ENCODE measurements at regions not wholly inside any gene's neighbourhood (a gene's known extent, or its start where the extent isn't known, plus 50 kb on each side); places are given as distances from the start of the nearest gene placed in this dataset.

DNA sequence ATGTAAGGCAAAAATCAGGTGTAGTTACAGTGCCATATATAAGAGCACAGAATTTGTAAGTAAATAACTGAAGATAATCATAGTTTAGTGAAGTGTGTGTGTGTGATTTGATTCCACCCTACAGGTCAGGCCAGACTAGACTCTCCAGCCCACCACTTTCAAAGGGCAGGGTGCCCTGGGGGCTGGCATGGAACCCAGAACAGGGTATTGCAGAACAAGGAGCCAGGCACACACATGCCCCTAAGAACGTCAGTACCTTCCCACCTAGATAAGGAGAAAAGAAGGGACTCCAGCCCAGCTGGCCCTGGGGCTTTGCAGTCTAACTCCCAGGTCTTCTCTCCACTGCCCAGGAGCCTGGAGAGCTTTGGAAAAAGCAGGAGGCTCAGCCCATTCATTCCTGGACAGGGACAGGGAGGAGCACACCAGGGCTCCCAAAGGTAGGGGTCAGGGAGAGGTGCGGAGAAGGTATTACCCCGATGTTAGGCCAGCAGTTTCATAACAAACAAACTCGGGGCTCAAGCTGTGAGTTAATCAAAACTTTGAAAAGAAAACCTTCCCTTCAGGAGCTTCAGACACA lies 149.7 kb upstream of the VANGL1 start:
- DNase-seq (ENCODE audit: low read depth) = no peak

DNA sequence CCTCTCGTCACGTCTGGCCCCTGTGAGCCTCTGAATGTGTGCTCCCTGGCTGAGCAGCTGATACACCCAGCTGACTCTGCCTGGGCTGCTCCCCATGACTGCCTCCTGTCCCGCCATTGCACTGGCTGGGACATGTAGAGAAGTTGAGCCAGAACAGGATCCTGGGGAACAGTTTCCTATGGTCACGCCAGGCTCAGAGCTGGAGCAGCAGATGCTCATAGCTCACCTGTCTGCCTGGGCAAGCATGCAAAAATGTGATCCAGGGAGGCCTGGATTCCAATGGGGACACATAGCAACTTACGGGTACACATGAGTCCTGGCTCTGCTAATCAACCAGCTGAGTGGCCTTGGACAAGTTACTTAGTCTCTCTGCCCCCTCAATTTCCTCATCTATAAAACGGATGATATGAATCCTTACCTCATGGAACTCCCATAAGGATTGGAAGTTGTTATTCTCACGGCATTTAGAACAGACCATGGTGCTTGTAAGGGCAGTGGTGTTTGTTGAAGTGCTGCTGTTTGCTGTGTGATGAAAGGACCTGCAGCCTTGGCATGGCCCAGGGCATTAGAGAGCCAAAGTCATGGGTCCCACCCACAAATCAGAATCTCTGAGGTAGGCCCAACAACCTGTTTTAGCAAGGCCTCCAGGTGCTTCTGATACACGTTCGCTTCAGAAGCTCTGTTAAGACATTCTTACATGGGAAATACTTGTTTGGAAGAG lies 150.3 kb upstream of the VANGL1 start:
- DNase-seq (ENCODE audit: low read depth) = no peak

DNA sequence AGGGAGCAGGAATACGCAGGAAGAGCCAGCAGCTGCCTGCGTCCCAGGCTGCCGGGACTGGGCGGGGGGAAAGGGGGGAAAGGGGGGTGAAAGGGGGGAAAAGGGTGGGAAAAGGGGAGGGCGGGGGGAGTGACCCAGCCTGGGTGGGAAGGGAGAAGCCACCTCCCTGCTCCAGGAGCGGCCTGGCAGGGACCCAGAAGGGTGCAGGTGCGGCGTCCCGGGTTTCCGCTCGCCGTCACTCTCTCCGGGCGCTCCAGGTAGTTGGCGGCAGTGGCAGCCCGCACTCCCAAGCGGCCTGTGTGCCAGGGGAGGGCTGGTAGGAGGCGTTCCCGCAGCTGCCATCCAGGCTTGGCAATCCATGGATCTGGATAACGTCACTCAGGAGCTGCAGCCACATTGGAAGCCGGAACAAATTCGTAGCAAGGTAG lies 141.0 kb upstream of the NGF start:
- no peak for DNase-seq (ENCODE audit: low read depth)

DNA sequence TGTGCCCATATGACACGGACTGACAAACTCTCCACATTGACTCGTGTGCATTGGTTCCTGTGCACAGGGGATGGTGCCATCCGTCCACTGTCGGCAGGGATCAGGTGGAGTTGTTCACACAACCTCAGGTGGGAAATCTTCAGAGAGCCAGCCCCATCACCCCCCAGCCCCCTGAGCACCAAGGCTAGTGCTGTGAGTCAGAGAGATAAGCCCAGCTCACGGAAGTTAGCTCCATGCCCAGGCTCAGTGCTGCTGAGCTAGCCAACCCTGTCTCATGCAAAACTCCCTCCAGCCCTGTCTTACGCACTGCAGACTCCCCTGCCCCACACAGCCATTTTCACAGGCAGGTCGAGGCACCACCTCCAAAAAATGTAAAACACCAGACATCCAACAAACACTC lies 139.0 kb upstream of the NGF start:
- no peak for DNase-seq (ENCODE audit: low read depth)

DNA sequence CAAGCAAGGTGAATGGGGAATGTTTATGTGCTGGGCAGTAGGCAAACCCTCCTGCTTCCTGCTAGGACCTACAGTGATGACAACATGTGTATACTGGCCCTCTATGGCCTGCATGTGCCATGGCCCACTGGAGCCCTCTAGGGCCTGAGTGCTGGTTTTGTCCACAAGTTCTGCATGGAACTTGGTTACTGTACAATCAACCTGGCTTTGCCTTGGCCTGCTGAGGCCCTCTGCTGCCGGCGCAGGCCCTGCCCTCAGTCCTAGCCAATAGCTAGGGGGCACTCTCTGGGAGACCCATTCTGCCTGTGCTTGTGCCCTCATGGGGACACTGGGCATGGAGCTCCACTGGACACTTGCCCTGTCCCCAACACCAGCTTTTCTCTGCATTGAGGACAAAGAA lies 138.6 kb upstream of the NGF start:
- DNase-seq (ENCODE audit: low read depth) = no peak

DNA sequence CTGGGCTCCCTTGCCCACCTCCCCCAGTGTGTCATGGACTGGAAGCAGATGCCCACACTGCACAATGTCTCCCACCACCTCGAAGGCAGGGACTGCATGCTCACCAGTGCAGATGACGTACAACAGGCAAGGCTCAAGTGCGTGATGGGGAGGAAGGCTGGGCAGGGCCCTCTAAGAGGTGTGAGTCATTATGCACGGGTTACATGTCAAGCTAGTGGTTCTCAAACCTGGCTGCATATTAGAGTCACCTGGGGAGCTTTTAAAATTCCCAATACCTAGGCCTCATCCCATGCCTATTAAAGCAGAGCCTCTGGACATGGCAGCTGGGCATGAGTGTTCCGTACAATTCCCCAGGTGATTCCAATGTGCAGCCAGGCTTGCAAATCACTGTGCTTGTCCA lies 137.9 kb upstream of the NGF start:
- DNase-seq (ENCODE audit: low read depth) = no peak

DNA sequence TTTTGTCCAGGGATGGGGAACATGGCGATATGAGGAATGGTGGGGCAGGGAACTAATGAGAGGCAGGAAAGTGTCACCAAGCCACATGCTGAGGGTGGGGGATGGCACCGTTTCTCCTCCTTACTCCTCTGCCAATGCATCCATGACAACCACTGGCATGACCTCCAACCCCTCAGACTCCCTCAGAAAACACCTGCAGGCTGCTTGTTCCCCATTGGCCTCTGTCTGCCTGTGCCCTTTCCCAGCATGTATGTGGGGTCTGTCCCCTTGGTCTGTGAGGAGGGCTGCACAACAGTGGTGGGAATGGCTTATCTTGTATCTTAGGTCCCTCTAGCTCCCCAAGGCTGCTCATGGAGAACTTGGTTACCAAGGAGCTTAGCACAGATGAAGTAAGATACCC lies 137.2 kb upstream of the NGF start:
- DNase-seq (ENCODE audit: low read depth) = no peak

DNA sequence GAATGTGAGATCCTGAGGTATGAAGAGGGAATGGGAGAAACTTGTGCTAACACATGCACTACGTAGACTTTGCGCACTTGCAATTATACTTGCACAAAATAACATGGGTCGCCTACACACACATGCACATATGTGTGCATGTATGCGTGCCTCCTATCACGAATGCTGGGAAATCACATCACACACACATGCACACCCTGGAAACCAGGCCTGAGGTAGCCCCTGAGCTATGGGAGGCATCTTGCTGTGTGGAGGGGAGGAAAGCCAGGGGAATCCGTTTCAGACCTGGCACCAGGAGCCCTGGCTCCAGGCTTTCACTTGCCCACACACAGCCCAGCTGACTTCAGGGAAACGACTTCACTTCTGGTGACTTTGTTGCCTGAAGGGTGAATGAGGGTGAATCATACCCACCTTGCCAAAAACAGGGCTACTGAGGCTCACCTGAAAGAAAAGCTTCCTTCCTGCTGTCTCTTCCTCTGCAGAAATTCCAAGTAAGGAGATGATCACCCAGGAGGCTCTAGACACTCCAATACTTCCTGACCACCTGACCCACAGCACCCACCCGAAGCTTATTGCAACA lies 136.0 kb upstream of the NGF start:
- no peak for DNase-seq (ENCODE audit: low read depth)

DNA sequence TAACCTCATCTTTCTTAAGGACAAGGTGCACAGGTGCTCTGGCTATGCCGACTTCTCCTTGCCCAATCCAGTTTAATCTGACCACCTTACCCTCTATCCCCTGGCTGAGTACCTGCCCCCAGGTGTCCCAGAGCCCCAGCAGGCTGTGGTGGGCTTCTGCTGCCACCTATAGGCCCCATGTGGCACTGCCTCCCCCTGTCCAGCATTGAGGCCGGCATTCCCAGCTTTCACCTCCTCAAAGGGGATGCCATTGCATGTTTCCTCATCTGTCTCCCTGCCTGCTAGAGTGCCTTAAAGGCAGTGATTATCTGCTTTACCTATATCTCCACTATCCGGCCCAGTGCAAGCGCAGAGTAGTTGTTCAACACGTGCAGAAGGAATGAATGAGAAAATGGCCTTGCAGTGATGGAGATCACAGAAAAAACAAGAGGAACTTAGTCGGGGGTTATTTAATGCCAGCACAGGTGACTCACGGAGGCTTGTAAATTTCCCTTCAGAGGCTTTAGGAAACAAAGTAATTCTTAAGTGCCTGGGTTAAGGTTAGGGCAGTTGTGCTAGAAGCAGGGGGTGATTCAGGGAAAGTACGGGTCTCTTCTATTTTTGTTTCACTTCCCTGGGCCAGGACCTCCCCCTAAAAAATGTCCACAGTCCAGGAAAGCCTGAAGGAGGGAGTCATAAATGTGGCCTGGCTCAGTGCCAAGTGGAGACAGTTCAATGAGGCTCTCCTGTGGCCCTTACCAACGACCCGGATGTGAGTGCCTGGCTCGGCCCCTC lies 131.8 kb upstream of the NGF start:
- DNase-seq (ENCODE audit: low read depth) = peak; percentile 3

DNA sequence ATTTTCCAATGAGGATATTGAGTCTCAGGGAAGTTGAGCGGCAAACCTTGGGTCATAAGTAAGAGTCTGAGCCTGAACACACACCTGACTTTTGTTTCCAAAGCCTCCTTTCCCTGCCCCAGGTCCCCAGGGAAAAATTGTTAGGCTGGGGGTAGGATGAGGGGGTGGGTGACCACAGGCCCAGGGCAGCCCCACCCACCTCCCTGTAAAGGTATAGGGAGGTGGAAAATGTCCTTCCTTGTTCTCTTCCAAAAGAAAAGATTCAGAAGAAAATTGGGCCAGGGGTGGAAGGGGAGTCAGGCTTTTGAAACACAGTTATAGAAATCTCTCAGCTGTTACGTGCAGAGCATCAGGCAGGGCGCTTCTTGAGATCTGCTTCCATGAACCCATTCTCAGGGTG lies 129.7 kb upstream of the NGF start:
- DNase-seq (ENCODE audit: low read depth) = no peak

DNA sequence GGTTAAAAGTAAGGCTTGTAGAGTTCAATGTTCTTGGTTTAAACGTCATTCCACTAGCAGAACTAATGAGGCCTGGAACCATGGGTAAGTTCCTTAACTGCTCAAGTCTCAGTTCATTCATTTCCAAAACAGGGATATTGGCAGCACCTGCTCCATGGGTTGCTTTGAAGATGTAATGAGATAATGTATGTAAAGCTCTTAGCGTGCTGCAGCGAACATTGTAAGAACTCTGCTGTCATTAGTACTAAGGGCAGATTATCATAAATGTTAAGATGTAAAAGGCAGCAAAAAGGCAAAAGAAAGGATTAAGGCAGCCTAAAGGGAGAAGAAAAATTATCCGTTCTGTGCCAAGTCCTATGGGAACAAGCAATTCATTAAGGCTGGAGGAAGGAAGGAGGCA lies 129.1 kb upstream of the NGF start:
- no peak for DNase-seq (ENCODE audit: low read depth)

DNA sequence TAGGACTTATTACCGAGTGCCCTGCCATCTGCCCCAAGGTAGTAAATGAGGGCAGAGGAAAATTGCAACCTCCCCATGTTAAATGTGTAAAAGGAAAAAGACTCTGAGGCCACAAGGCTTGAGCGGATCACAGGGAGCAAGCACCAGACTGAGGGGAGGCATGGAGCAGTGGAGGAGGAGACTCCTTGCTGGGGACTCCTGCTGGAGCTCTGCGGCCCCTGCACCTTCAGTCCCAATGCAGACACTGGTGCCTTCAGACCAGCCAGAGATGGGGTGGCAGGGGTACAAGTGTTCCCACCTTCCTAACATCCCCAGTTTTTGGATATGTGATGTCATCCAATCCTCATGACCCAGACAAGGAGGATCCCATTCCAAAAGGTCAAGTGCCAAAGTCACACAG lies 128.4 kb upstream of the NGF start:
- no peak for DNase-seq (ENCODE audit: low read depth)

DNA sequence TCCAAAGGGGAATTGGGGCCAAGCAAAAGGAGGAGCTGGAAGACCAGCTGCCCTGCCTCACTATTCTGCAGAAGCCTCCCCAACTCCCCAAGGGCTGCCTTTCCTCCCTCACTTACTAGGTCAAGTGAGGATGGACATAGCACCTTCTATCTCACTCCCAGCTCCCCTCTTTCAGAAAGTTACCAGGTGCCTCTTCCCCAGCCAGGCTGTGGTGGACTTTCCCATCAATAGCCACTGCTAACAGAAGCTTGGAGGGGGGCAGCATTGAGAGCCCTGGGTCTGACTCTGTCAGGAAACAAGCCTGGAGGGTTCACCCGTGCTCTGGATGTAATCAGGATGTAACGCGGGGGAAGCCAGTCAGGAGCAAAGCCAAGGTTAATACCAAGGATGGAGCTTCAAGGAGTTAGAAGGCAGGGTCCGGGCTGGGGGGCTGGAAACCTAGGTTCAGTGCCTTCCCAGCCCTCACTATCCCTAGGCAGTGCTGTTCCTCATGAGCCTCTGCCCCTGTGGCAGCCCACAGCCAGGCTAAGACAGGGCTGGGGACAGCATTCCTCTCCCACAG lies 127.8 kb upstream of the NGF start:
- no peak for DNase-seq (ENCODE audit: low read depth)

DNA sequence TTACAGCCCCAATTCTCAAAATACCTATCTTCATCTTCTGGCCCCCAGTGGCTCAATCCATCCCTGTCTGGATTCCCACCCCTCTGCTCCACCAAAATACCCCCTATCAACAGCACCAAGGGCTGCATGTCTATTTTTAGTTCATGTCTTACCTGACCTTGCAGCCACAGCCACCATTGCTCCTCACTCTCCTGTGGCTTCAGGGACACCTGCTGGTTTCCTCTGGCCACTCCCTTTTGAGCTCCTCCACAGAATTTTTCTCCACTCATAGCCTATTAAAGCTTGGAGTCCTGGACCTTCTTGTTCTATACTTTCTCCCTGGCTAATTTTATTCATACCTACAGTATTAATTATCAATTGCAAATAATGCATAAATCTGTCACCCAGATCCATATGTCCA lies 125.3 kb upstream of the NGF start:
- DNase-seq (ENCODE audit: low read depth) = no peak

DNA sequence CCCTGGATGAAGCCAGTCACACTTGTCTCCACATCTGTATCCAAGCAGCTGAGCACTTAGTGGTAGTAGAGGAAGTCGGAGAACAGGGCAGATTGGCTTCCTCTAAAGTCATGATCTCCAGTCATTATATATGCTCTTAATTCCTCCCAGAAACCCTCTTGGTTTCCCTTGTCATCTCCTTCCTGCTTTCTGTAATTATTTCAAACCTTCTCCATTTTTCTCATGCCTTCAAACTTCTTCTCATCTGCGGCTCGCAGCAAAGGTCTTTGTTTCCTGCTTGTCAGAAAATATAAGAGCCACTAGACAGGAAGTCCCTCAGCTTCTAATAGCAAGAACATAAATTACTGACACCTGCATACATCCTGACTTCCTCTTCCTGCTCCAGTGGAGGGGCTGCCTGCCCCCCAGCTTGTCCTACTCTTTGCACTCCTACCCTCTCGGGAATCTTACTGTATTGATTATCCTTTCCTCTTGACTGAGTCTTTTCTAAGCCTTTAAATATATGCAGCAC lies 124.6 kb upstream of the NGF start:
- no peak for DNase-seq (ENCODE audit: low read depth)

DNA sequence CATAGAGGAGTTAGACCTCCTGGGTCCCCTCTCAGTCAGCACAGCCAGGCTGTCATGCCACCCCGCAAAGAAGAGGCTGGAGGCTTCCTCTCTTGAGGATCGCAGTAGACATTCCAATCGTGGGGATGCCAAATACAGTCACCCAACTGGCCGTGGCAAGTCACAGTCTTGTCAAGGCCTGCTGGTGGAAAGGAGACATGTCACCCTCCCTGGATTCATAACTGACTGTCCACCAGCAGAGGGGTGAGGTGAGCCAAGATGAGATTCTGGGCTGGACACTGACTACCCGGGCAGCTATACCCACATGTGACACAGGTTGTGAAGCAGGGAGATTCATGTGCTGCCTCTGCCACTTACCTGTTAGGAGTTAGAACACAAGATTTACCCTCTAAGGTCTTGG lies 123.5 kb upstream of the NGF start:
- DNase-seq (ENCODE audit: low read depth) = no peak

DNA sequence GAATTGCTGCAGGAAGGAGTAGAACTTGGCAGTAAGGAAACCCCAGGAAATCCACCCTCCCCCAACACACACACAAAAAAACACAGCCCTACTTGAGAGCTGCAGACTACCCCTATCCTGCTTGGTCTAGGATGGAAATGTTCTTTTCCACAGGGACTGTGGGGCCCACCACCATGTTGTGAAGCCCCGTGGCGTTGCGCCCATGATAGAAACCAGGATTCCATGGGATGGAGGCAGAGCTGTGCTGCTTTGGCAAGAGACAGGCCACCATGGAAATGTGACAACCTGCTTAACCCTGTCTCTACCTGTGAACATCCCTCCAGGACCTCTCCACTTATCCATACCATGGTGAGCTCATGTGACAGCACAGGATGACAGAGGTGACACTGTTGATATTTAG lies 121.1 kb upstream of the NGF start:
- no peak for DNase-seq (ENCODE audit: low read depth)

DNA sequence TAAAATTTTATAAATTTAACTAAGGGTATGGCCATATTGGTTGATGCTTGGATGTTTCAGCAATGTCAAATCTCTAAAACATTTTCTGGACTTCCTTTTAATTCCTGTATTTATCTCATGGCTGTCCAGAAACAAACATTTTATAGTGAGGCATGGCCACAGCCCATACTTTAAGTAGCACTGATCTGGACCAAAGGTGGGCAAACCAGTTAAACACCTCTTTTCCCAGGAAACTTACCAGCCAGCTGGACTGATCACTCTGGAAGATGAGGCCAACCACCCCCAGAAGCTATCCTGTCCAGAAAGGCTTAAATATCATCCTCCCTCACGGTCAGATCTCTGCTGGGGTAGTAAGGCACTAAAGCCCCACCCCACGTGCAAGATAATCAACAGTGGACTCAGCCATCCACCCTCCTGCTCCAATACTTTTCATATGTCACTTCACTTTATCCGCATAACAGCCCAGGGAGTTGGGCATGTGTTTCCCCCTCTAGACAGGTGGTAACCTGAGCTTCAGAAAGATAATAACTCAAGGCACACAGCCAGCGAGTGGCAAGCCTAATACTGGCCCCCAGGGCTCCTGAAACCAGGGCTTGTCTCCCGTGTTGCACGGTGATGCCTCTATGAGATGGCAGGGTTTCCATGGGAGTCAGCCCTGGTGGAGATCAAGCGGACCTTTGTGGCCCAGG lies 120.5 kb upstream of the NGF start:
- DNase-seq (ENCODE audit: low read depth) = no peak

DNA sequence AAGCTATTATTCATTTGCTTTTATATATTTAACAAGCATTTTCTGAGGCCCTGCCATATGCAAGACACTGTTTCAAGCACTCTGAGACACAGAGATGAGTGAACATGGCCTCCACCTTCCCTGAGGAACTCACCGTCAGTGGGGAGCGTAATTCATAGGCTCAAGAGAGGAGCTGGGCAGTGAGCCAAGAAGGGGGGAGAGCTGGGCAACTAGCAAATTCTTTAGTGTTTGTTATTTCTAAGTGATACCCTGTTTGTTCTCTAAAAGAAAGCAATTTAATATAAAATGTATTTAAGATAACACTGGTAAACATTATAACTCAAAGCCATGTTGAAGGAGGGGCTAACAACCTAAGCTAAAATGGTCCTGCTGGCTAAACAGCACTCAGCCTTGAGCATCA lies 119.2 kb upstream of the NGF start:
- no peak for DNase-seq (ENCODE audit: low read depth)

DNA sequence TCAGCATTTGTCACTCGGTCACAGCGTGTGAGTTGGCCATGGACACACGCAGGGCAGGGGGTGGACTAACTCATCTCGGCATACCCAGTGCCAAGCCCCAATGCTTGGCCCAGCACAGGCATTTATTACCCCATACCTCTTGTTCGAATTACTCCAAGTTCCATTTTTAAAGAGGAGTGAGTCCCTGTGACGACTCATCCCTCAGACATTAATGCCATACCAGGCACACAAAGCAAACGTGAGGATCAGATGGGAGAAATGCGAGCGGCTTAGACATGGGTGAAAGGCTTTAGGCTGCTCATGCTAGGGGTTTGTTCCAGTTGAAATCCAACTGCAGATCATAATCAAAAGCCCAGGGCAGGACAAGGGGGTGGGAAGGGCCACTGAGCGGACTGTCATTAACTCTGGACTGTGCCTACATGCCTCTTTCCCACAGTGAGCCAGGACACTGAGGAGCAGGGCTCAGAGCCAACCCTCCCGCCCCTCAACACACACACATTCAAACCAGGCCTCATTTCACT lies 118.5 kb upstream of the NGF start:
- DNase-seq (ENCODE audit: low read depth) = no peak

DNA sequence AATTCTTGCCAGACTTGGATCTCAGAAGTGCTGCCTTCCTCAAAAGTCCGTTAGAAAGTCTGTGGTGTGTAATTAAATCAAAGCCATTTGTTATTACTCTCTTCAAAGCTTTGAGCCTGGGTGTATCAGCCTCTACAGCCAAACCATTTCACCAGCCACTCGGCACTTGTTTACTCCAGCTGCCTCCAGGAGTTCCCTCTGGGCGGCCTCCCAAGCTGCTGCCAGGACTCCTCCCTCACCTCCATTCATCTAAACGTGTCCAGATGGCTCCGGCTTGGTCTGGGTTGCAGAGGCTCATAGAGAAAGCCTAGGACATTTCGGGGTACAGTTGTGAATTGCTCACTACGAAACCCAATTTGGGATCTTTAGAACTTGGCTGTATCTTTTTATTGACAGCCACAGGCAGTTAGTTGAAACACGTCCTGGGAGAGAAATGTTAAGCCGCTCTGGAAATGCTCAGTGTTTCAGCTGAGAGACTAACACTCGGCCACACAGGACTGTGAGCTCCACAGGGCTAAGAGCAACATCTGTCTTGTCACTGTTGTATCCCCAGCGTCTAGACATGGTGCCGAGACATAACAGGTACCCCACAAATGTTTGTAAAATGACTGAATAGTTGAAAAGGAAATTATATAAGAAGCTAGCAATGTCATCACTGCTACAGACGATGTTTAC lies 116.9 kb upstream of the NGF start:
- no peak for DNase-seq (ENCODE audit: low read depth)

Measured in T follicular helper cell (primary cell).